ENCODE measurements at regions not wholly inside any gene's neighbourhood (a gene's known extent, or its start where the extent isn't known, plus 50 kb on each side); places are given as distances from the start of the nearest gene placed in this dataset.

DNA sequence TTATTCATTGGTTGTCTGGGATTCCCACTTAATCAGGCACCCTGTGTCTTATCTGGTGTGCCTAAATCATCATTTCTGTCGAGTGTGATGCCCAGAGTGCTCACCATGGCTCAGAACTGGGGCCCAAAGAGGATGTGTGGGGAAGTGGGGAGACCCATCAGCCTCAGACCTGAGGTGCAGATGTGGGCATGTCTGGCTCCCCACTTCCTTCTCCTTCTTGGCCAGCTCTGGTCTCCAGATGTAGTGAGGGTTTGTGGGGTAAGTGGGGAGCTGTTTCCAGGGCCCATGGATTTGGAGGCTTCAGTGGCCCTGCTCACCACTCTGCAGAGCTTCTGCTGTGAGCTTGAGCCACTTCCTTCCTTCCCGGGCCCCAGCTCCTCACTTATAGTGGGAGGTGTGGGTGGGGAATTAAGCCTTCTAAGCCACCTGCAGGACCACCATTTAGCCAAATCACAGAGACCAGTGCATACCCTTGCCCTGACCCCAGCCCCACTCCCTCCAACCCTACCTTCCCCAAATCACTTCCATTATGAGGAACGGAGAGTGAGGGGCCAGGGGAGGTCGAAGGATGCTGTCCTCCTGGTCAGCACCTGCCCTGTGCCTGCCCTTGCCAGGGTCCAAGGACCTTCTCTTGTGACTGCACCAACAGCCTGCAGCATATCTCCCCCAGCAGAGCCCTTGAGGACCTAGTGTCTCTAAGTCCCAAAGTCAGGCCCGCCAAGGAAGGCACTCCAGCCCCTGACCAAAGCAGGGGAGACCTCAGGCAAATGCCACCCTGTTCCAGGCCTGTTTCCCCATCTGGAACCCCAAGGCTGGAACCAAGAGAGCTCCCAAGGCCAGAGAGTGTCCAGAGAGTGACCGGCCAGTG lies 278.2 kb upstream of the RTL1 start:
- 77 to 80% methylated on average over 6 of the region's 6 CpGs for WGBS, 2 donors
- Histone ChIP-seq H3K4me3 (no peak overlapping the region), H3K9me3 (peaks cover 0 to 29% (median 0%) of the 10 kb centered on the region in 11 donors), H3K27ac (no peak overlapping the region), H3K36me3 (no peaks in the 10 kb centered on the region), H3K4me1 (no peaks in the 10 kb centered on the region), H3K27me3 (peaks cover 0 to 35% (median 22%) of the 10 kb centered on the region in 7 donors)
- ATAC-seq, result no peak
- DNase-seq, result no peak
- intact Hi-C loops (cut with DNase I), result loop anchor here in 1 of 10 donors (5.0 kb wide), 1 partner anchor 739 kb away; no protein-coding TSS in a partner anchor
- TF ChIP-seq CTCF (IDR thresholded peaks at IDR 0.05), result no peak

GRCh38 chr14:101182476-101182875 lies 279.0 kb upstream of the RTL1 start:
- Histone ChIP-seq H3K27me3 (peaks cover 0 to 40% (median 22%) of the 10 kb centered on the region in 7 donors), H3K4me3 (no peak overlapping the region)

GRCh38 chr14:101183376-101184103 lies 280.0 kb upstream of the RTL1 start:
- H3K27ac ChIP-seq, result no peak overlapping the region
- DNase-seq, result no peak
- intact Hi-C loops (cut with DNase I), result loop anchor here in 1 of 10 donors (5.0 kb wide), 1 partner anchor 741 kb away; no protein-coding TSS in a partner anchor
- H3K9me3 ChIP-seq, result peaks cover 0 to 29% (median 0%) of the 10 kb centered on the region in 11 donors
- H3K36me3 ChIP-seq, result no peaks in the 10 kb centered on the region
- no peak overlapping the region for H3K4me3 ChIP-seq
- peak in 3 of 9 donors; percentile 15 to 19 (median 18) for TF ChIP-seq CTCF (IDR thresholded peaks at IDR 0.05)
- no peak for ATAC-seq
- H3K4me1 ChIP-seq, result no peaks in the 10 kb centered on the region
- 43 to 48% methylated on average over 23 of the region's 23 CpGs for WGBS, 2 donors
- H3K27me3 ChIP-seq, result peaks cover 0 to 40% (median 22%) of the 10 kb centered on the region in 7 donors

More at GRCh38 chr14:101182476-101182875, 279.0 kb upstream of the RTL1 start:
- no peak for TF ChIP-seq CTCF (IDR thresholded peaks at IDR 0.05)
- Histone ChIP-seq H3K36me3 (no peaks in the 10 kb centered on the region), H3K9me3 (peaks cover 0 to 29% (median 0%) of the 10 kb centered on the region in 11 donors), H3K4me1 (no peaks in the 10 kb centered on the region), H3K27ac (no peak overlapping the region)
- 74 to 76% methylated on average over 5 of the region's 5 CpGs for WGBS, 2 donors
- ATAC-seq (no peak), DNase-seq (no peak)
- intact Hi-C loops (cut with DNase I), result loop anchor here in 1 of 10 donors (5.0 kb wide), 1 partner anchor 740 kb away; no protein-coding TSS in a partner anchor

- intact Hi-C loops (cut with DNase I), result loop anchor here in 1 of 10 donors (5.0 kb wide), 1 partner anchor 742 kb away; no protein-coding TSS in a partner anchor
- TF ChIP-seq CTCF (IDR thresholded peaks at IDR 0.05), result no peak
- Histone ChIP-seq H3K4me3 (no peak overlapping the region), H3K4me1 (no peaks in the 10 kb centered on the region), H3K36me3 (no peaks in the 10 kb centered on the region), H3K9me3 (peaks cover 0 to 29% (median 0%) of the 10 kb centered on the region in 11 donors), H3K27me3 (peaks cover 0 to 40% (median 22%) of the 10 kb centered on the region in 7 donors), H3K27ac (no peak overlapping the region)
- ATAC-seq (no peak), DNase-seq (no peak)
- WGBS, 2 donors, result 79 to 82% methylated on average over 12 of the region's 12 CpGs
Measured at GRCh38 chr14:101184104-101184455, 280.6 kb upstream of the RTL1 start.
